ENCODE measurements at regions not wholly inside any gene's neighbourhood (a gene's known extent, or its start where the extent isn't known, plus 50 kb on each side); places are given as distances from the start of the nearest gene placed in this dataset.
"Not testable (repeated sequence)": the region's sequence is repeated elsewhere in the genome, so short reads cannot be mapped to it uniquely, and the experiment has no call there.

- H3K4me3 ChIP-seq (replicated peaks in 1 of 2; ENCODE audit: low read depth in 2 of 2, low read length in 2 of 2) = no peak overlapping the region
- TF ChIP-seq CTCF (IDR thresholded peaks at IDR 0.05; ENCODE audit: low read depth, low read length) = no peak
- DNase-seq (ENCODE audit: low read depth in 2 of 2) = no peak
Measured at GRCh38 chr2:3033315-3033714, 344.3 kb downstream of the EIPR1 start.

DNA sequence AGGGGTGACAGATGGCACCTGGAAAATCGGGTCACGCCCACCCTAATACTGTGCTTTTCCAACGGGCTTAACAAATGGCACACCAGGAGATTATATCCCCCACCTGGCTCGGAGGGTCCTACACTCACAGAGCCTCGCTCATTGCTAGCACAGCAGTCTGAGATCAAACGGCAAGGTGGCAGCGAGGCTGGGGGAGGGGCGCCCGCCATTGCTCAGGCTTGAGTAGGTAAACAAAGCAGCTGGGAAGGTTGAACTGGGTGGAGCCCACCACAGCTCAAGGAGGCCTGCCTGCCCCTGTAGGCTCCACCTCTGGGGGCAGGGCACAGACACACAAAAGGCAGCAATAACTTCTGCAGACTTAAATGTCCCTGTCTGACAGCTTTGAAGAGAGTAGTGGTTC is 346.8 kb downstream of the EIPR1 start:
- DNase-seq (ENCODE audit: low read depth in 2 of 2); H3K4me3 ChIP-seq (replicated peaks in 1 of 2; ENCODE audit: low read depth in 2 of 2, low read length in 2 of 2): not testable (repeated sequence)

DNA sequence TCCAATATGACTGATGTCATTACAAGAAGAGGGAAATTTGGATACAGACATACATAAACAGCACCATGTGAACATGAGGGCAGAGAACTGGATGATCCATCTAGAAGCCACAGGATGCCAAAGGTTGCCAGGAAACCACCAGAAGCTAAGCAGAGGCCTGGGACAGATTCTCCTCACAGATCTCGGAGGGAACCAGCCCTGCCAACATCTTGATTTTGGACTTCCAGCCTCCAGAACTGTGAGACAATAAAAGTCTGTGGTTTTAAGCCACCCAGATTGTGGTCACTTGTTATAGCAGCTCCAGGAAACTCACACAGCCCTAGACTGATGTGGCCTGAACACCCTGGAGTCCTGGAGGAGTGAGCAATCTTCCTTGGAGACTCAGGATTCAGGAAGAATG is 351.6 kb downstream of the EIPR1 start:
- no peak for TF ChIP-seq CTCF (IDR thresholded peaks at IDR 0.05; ENCODE audit: low read depth, low read length)
- no peak for DNase-seq (ENCODE audit: low read depth in 2 of 2)
- H3K4me3 ChIP-seq (replicated peaks in 1 of 2; ENCODE audit: low read depth in 2 of 2, low read length in 2 of 2) = no peak overlapping the region

DNA sequence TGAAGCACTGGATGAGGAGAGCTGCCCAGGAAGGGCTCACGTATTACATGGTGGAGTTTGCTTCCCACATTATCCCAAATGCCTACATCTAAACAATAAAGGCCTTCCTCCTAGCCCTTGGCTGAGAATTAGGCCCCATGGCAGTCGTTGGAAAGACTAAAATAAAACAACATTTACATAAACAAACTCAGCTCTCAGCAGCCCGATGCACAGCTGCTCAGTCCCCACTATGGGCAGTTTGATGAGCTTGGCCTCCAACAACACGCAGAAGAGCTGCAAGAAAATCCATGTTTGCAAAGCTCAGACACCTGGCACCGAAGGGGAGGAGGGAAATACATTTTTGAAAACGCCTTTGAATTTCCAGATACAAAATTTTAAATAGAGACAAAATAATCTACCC is 352.4 kb downstream of the EIPR1 start:
- no peak for DNase-seq (ENCODE audit: low read depth in 2 of 2)
- no peak for TF ChIP-seq CTCF (IDR thresholded peaks at IDR 0.05; ENCODE audit: low read depth, low read length)

GRCh38 chr2:3024401-3024935 is 353.1 kb downstream of the EIPR1 start:
- DNase-seq (ENCODE audit: low read depth in 2 of 2) = no peak
- TF ChIP-seq CTCF (IDR thresholded peaks at IDR 0.05; ENCODE audit: low read depth, low read length) = no peak

More for the DNA sequence above, 352.4 kb downstream of the EIPR1 start:
- H3K4me3 ChIP-seq (replicated peaks in 1 of 2; ENCODE audit: low read depth in 2 of 2, low read length in 2 of 2) = no peak overlapping the region

DNA sequence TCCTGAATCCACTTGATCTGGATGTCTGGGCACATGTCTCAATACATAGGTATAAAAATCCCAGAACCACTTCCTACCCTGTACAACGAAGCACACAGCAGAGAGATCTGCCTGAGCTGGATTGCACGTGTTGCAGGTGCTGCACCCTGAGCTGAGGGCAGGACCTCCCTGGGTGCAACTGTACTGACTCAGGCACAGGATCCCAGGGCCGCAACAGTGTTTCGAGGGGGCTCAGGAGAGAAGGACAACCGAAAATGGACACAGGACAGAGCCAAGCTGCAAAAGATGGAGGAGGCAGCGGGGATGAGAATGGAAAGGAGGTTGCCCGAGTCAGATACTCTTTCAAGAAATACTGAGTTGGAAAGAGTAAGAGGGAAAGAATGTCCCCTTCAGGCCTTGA is 354.1 kb downstream of the EIPR1 start:
- H3K4me3 ChIP-seq (replicated peaks in 1 of 2; ENCODE audit: low read depth in 2 of 2, low read length in 2 of 2) = no peak overlapping the region
- no peak for TF ChIP-seq CTCF (IDR thresholded peaks at IDR 0.05; ENCODE audit: low read depth, low read length)

More at GRCh38 chr2:3024401-3024935, 353.1 kb downstream of the EIPR1 start:
- H3K4me3 ChIP-seq (replicated peaks in 1 of 2; ENCODE audit: low read depth in 2 of 2, low read length in 2 of 2) = no peak overlapping the region

DNA sequence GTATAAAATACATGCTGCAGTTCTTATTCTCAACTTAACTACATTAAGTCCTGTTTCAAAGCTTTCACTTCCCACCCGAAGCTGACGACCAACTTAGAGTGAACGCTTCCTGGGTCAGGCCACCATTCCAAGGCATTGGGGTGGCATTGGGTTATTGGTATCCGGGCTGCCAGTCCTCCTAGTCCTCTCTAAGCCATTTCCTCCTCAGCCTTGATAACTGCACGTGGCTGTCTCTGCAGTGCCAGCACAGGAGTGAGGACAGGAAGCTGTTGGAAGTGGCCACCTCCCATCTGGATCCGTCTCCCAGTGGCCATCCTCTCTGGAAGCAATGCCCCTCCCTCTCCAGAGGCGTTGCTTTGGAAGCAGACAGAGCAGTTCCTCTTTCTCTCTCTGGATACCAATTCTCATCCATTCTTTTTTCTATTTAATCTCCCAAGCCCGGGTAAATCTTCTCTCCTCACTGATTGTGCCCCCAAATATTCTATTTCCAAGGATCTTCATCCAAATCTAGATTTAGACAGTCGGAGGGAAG is 354.7 kb downstream of the EIPR1 start:
- DNase-seq (ENCODE audit: low read depth in 2 of 2) = no peak
- no peak for TF ChIP-seq CTCF (IDR thresholded peaks at IDR 0.05; ENCODE audit: low read depth, low read length)
- no peak overlapping the region for H3K4me3 ChIP-seq (replicated peaks in 1 of 2; ENCODE audit: low read depth in 2 of 2, low read length in 2 of 2)

More for the DNA sequence above, 354.1 kb downstream of the EIPR1 start:
- no peak for DNase-seq (ENCODE audit: low read depth in 2 of 2)
